ENCODE measurements at regions not wholly inside any gene's neighbourhood (a gene's known extent, or its start where the extent isn't known, plus 50 kb on each side); places are given as distances from the start of the nearest gene placed in this dataset.

DNA sequence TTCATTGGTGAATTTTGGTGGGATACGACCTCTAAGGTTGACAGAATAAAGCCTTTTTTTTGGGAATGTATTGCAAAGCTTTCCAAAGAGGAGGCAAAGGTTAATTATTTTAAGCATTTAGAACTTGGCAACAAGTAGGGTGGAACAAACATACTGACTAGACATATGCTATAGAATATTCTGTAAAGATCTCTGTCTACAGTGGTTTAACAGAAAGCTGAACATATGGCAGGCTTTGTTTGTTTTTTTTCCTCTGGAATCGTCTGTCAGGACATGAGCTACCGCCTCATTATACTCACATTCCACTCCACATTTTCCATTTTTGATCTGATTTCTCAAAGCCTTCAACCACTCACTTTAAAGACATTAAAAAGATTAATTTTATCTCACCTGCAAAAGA is 153.4 kb upstream of the PELI2 start:
- TF ChIP-seq, protein P1, sequence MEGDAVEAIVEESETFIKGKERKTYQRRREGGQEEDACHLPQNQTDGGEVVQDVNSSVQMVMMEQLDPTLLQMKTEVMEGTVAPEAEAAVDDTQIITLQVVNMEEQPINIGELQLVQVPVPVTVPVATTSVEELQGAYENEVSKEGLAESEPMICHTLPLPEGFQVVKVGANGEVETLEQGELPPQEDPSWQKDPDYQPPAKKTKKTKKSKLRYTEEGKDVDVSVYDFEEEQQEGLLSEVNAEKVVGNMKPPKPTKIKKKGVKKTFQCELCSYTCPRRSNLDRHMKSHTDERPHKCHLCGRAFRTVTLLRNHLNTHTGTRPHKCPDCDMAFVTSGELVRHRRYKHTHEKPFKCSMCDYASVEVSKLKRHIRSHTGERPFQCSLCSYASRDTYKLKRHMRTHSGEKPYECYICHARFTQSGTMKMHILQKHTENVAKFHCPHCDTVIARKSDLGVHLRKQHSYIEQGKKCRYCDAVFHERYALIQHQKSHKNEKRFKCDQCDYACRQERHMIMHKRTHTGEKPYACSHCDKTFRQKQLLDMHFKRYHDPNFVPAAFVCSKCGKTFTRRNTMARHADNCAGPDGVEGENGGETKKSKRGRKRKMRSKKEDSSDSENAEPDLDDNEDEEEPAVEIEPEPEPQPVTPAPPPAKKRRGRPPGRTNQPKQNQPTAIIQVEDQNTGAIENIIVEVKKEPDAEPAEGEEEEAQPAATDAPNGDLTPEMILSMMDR (IDR thresholded peaks at IDR 0.05), result no peak
- no peak for TF ChIP-seq EP300 (IDR thresholded peaks at IDR 0.05)
- no peak for TF ChIP-seq POLR2AphosphoS5 (IDR thresholded peaks at IDR 0.05)
